ENCODE measurements at regions not wholly inside any gene's neighbourhood (a gene's known extent, or its start where the extent isn't known, plus 50 kb on each side); places are given as distances from the start of the nearest gene placed in this dataset.
"Not testable (repeated sequence)": the region's sequence is repeated elsewhere in the genome, so short reads cannot be mapped to it uniquely, and the experiment has no call there.

DNA sequence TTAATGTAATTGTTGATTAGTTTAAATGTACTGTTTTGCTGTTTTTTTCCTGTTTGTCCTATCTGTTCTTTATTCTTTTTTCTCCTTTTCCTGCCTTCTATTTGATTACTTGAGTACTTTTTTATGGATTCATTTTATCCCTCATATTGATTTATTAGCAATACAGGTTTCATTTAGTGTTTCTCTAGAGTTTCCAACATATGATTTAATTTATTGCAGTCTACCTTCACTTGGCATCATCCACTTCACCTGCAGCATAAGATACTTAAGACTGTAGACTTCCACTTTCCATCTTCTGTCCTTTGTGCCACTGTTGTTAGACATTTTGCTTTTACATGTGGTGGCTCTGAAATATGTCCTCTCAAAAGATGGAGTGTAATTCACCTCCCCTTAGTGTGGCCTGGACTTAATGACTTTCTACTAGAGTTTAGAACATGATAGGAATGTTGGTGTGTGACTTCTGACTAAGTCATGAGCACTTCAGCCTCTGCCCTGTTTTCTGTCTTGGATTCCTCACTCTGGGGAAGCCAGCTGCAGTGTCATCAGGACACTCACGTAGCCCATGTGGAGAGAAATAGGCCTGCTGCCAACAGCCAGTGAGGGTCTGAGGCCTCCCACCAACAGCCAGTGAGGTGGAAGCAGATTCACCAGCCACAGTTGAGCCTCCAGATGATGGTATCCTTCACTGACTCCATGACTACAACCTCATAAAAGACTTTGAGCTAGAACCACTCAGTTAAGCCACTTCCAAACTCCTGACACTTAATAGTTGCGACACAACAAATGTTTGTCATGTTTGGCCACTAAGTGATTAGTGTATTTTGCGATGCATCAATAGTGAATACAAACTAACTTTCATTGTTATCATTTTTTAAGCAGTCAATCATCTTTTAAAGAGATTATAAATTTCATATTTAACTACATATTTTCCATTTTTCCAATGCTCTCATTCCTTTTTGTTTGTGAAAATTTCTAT is 643.5 kb upstream of the DPP6 start:
- H2AFZ ChIP-seq (ENCODE audit: low read length): no peak overlapping the region
- no peak overlapping the region for H3K4me3 ChIP-seq (ENCODE audit: insufficient read depth, low read length)
- H3K4me1 ChIP-seq (ENCODE audit: insufficient read depth, low read length): no peaks in the 10 kb centered on the region
- DNase-seq (ENCODE audit: insufficient read length, low spot score, missing footprints): no peak
- H3K27ac ChIP-seq (ENCODE audit: low read depth, low read length): no peak overlapping the region
- no peaks in the 10 kb centered on the region for H3K79me2 ChIP-seq (ENCODE audit: insufficient read depth, low read length)
- H3K4me2 ChIP-seq (ENCODE audit: insufficient read depth, low read length): no peak overlapping the region
- H4K20me1 ChIP-seq (ENCODE audit: insufficient read depth, low read length): no peaks in the 10 kb centered on the region
- H3K27me3 ChIP-seq (ENCODE audit: insufficient read depth, low read length): no peaks in the 10 kb centered on the region
- TF ChIP-seq CTCF (IDR thresholded peaks at IDR 0.05; ENCODE audit: extremely low read depth, low read depth, low read length): no peak
- H3K36me3 ChIP-seq (ENCODE audit: insufficient read depth, low read length): no peaks in the 10 kb centered on the region
- H3K9me3 ChIP-seq (ENCODE audit: low read depth, low read length): no peaks in the 10 kb centered on the region

- H3K4me2 ChIP-seq (ENCODE audit: insufficient read depth, low read length); H3K27ac ChIP-seq (ENCODE audit: low read depth, low read length); H3K9me3 ChIP-seq (ENCODE audit: low read depth, low read length); DNase-seq (ENCODE audit: insufficient read length, low spot score, missing footprints); H3K79me2 ChIP-seq (ENCODE audit: insufficient read depth, low read length); H3K36me3 ChIP-seq (ENCODE audit: insufficient read depth, low read length); H4K20me1 ChIP-seq (ENCODE audit: insufficient read depth, low read length); H3K27me3 ChIP-seq (ENCODE audit: insufficient read depth, low read length); H2AFZ ChIP-seq (ENCODE audit: low read length); H3K4me1 ChIP-seq (ENCODE audit: insufficient read depth, low read length); H3K4me3 ChIP-seq (ENCODE audit: insufficient read depth, low read length): not testable (repeated sequence)
These were observed 642.4 kb upstream of the DPP6 start for GRCh38 chr7:153409567-153410342.

- H3K4me1 ChIP-seq (ENCODE audit: insufficient read depth, low read length); H4K20me1 ChIP-seq (ENCODE audit: insufficient read depth, low read length); H3K36me3 ChIP-seq (ENCODE audit: insufficient read depth, low read length); H3K4me3 ChIP-seq (ENCODE audit: insufficient read depth, low read length); DNase-seq (ENCODE audit: insufficient read length, low spot score, missing footprints); H3K4me2 ChIP-seq (ENCODE audit: insufficient read depth, low read length); H3K79me2 ChIP-seq (ENCODE audit: insufficient read depth, low read length); H3K27me3 ChIP-seq (ENCODE audit: insufficient read depth, low read length); H3K27ac ChIP-seq (ENCODE audit: low read depth, low read length); H3K9me3 ChIP-seq (ENCODE audit: low read depth, low read length); H2AFZ ChIP-seq (ENCODE audit: low read length): not testable (repeated sequence)
These were observed 641.1 kb upstream of the DPP6 start for GRCh38 chr7:153410997-153411642.

- H3K79me2 ChIP-seq (ENCODE audit: insufficient read depth, low read length); H3K4me3 ChIP-seq (ENCODE audit: insufficient read depth, low read length); H3K4me1 ChIP-seq (ENCODE audit: insufficient read depth, low read length); H4K20me1 ChIP-seq (ENCODE audit: insufficient read depth, low read length); DNase-seq (ENCODE audit: insufficient read length, low spot score, missing footprints); H3K27ac ChIP-seq (ENCODE audit: low read depth, low read length); H3K27me3 ChIP-seq (ENCODE audit: insufficient read depth, low read length); H3K9me3 ChIP-seq (ENCODE audit: low read depth, low read length); H3K4me2 ChIP-seq (ENCODE audit: insufficient read depth, low read length); H3K36me3 ChIP-seq (ENCODE audit: insufficient read depth, low read length); H2AFZ ChIP-seq (ENCODE audit: low read length): not testable (repeated sequence)
These were observed 639.9 kb upstream of the DPP6 start for GRCh38 chr7:153412114-153412823.

GRCh38 chr7:153412824-153413198 is 639.4 kb upstream of the DPP6 start:
- not testable (repeated sequence) for H3K4me3 ChIP-seq (ENCODE audit: insufficient read depth, low read length); H3K4me2 ChIP-seq (ENCODE audit: insufficient read depth, low read length); H3K27ac ChIP-seq (ENCODE audit: low read depth, low read length); H3K9me3 ChIP-seq (ENCODE audit: low read depth, low read length); H2AFZ ChIP-seq (ENCODE audit: low read length); H3K4me1 ChIP-seq (ENCODE audit: insufficient read depth, low read length); DNase-seq (ENCODE audit: insufficient read length, low spot score, missing footprints); H3K27me3 ChIP-seq (ENCODE audit: insufficient read depth, low read length); H3K79me2 ChIP-seq (ENCODE audit: insufficient read depth, low read length); H3K36me3 ChIP-seq (ENCODE audit: insufficient read depth, low read length); H4K20me1 ChIP-seq (ENCODE audit: insufficient read depth, low read length)

Data from osteoblast (primary cell).